NCI-H1694 treated with DMSO at 0.1 percent for 48 hours (cell line): ENCODE measurements at regions not wholly inside any gene's neighbourhood (a gene's known extent, or its start where the extent isn't known, plus 50 kb on each side); places are given as distances from the start of the nearest gene placed in this dataset.
A peak's percentile ranks its signal among the peaks of the same experiment; 100 is the strongest.
"Not testable (repeated sequence)": the region's sequence is repeated elsewhere in the genome, so short reads cannot be mapped to it uniquely, and the experiment has no call there.

Experiments
- DNase-seq: peaks from one replicate; lab custom pipeline; 2025; lab: John Stamatoyannopoulos, UW

- DNase-seq, result no peak
Observed at GRCh38 chr9:81814401-81814793, 113.8 kb upstream of the SPATA31D4 start.

GRCh38 chr9:81814794-81815464 lies 113.3 kb upstream of the SPATA31D4 start:
- no peak for DNase-seq

- DNase-seq, result no peak
Observed at GRCh38 chr9:81815781-81816180, 112.4 kb upstream of the SPATA31D4 start.

- no peak for DNase-seq
Observed at GRCh38 chr9:81819155-81819554, 109.1 kb upstream of the SPATA31D4 start.

GRCh38 chr9:81819859-81820546 lies 108.2 kb upstream of the SPATA31D4 start:
- no peak for DNase-seq

GRCh38 chr9:81822301-81822865 lies 105.8 kb upstream of the SPATA31D4 start:
- DNase-seq, result no peak

- no peak for DNase-seq
Observed at GRCh38 chr9:81822967-81823366, 105.3 kb upstream of the SPATA31D4 start.

GRCh38 chr9:81823672-81824554 lies 104.3 kb upstream of the SPATA31D4 start:
- DNase-seq, result no peak

GRCh38 chr9:81824802-81825730 lies 103.2 kb upstream of the SPATA31D4 start:
- DNase-seq, result no peak

- no peak for DNase-seq
Observed at GRCh38 chr9:81825846-81826516, 102.2 kb upstream of the SPATA31D4 start.

GRCh38 chr9:81826517-81826906 lies 101.7 kb upstream of the SPATA31D4 start:
- peak; percentile 16 for DNase-seq

GRCh38 chr9:81827616-81828296 lies 100.5 kb upstream of the SPATA31D4 start:
- DNase-seq, result no peak

GRCh38 chr9:81829195-81829882 lies 98.9 kb upstream of the SPATA31D4 start:
- no peak for DNase-seq

GRCh38 chr9:81830431-81830830 lies 97.8 kb upstream of the SPATA31D4 start:
- DNase-seq, result not testable (repeated sequence)

GRCh38 chr9:81832571-81833285 lies 95.5 kb upstream of the SPATA31D4 start:
- no peak for DNase-seq

- no peak for DNase-seq
Observed at GRCh38 chr9:81833563-81834345, 94.5 kb upstream of the SPATA31D4 start.

- DNase-seq, result no peak
Observed at GRCh38 chr9:81841333-81841732, 86.9 kb upstream of the SPATA31D4 start.

GRCh38 chr9:81844131-81844567 lies 84.1 kb upstream of the SPATA31D4 start:
- DNase-seq, result no peak
